Osteoblast (primary cell): ENCODE measurements at regions not wholly inside any gene's neighbourhood (a gene's known extent, or its start where the extent isn't known, plus 50 kb on each side); places are given as distances from the start of the nearest gene placed in this dataset.
"Not testable (repeated sequence)": the region's sequence is repeated elsewhere in the genome, so short reads cannot be mapped to it uniquely, and the experiment has no call there.

Experiments
- DNase-seq: peaks from one replicate; pipeline ENCODE4 v3.0.0; 2011; ENCODE audit warnings: low spot score, mixed read lengths; ENCODE audit not compliant: insufficient read length; ENCODE audit errors: missing footprints
- H2AFZ ChIP-seq: 2 replicates; pipeline ENCODE4 v1.6.0; 2011; ENCODE audit warnings: mild to moderate bottlenecking, low read length
- H3K27ac ChIP-seq: 2 replicates; pipeline ENCODE4 v1.5.1; 2011; ENCODE audit warnings: mild to moderate bottlenecking, low read depth, low read length, moderate library complexity
- H3K27me3 ChIP-seq: 2 replicates; pipeline ENCODE4 v1.6.0; 2012; ENCODE audit warnings: mild to moderate bottlenecking, control low read depth, inconsistent platforms, low read length, moderate library complexity; ENCODE audit not compliant: insufficient read depth
- H3K36me3 ChIP-seq: 2 replicates; pipeline ENCODE4 v1.5.1; 2011; ENCODE audit warnings: mild to moderate bottlenecking, low read length, control low read depth, moderate library complexity; ENCODE audit not compliant: insufficient read depth
- H3K4me1 ChIP-seq: 2 replicates; pipeline ENCODE4 v1.5.1; 2011; ENCODE audit warnings: mild to moderate bottlenecking, low read length, control low read depth, moderate library complexity; ENCODE audit not compliant: insufficient read depth
- H3K4me2 ChIP-seq: 2 replicates; pipeline ENCODE4 v1.6.0; 2011; ENCODE audit warnings: mild to moderate bottlenecking, low read length; ENCODE audit not compliant: insufficient read depth
- H3K4me3 ChIP-seq: fragments of 200-600 bp; sonication (generic); 3 replicates; pipeline ENCODE4 v1.5.1; 2012; ENCODE audit warnings: mild to moderate bottlenecking, low read length, inconsistent platforms; ENCODE audit not compliant: insufficient read depth
- H3K79me2 ChIP-seq: 2 replicates; pipeline ENCODE4 v1.6.0; 2012; ENCODE audit warnings: mild to moderate bottlenecking, low read length, control low read depth, inconsistent platforms; ENCODE audit not compliant: insufficient read depth
- H3K9me3 ChIP-seq: 2 replicates; pipeline ENCODE4 v1.5.1; 2011; ENCODE audit warnings: low read depth, low read length, control low read depth
- H4K20me1 ChIP-seq: 2 replicates; pipeline ENCODE4 v1.6.0; 2012; ENCODE audit warnings: mild to moderate bottlenecking, low read length, control low read depth; ENCODE audit not compliant: insufficient read depth
- CTCF ChIP-seq: IDR thresholded peaks from 2 replicates; pipeline ENCODE4 v1.5.1; 2011; ENCODE audit warnings: mild to moderate bottlenecking, low read depth, low read length, moderate library complexity; ENCODE audit errors: extremely low read depth

DNA sequence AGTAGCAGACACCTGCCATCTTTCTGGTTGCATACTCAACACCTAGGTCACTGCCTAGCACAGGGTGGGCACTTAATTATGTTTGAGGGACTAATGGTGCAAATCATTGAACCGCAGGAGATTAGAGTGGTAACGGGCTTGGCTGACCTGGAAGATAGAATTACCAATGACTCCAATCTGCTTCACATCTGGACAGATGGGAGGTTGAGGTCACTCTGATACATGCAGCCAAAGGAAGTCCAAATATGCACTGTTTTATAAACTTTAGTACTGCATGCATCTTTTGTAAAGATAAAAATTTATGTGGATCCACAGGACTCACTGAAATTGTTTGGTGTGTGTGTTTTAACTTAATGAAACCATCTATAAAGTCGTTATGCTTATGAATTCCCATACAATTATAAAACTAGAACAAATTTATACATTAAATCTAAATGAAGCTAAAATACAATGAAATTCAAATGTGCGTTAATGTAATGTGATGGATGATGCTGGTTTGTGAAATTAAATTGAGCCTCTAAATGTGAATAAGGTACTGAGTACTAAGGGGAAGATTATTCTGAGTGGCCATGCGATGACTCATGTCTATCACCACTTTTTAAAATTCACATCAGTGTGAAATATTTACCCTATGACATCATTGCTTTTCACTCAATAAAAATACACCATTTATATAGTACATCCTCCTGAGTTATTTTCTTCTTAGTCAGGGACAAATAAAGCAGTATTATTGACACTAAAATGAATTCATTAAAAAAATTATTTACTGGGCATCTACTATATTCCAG, 224.7 kb upstream of the FAM78B start:
- H3K79me2 ChIP-seq, result no peaks in the 10 kb centered on the region
- H3K9me3 ChIP-seq, result no peaks in the 10 kb centered on the region
- peak; percentile 47 for DNase-seq
- no peak overlapping the region for H3K4me3 ChIP-seq
- no peaks in the 10 kb centered on the region for H4K20me1 ChIP-seq
- no peak overlapping the region for H2AFZ ChIP-seq
- H3K4me1 ChIP-seq, result no peaks in the 10 kb centered on the region
- H3K27me3 ChIP-seq, result no peaks in the 10 kb centered on the region
- no peak overlapping the region for H3K4me2 ChIP-seq
- H3K36me3 ChIP-seq, result no peaks in the 10 kb centered on the region
- no peak overlapping the region for H3K27ac ChIP-seq
- no peak for TF ChIP-seq CTCF

DNA sequence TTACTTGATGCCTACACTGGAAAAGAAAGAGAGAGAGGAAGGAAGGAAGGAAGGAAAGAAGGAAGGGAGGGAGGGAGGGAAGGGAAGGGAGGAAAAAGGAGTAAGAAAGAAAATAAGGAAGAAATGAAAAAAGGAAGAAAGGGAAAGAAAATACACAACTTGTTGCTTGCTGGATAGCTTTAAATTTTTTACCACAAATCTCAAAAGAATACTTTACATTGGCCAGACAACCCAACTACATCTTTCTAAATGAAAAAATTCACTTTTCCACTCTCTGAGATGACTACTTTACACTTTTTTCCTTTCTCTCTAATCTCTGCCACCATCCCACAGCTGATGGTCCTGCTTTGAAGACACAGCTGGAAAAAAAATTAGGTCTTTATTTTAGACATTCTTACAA, 228.9 kb upstream of the FAM78B start:
- Histone ChIP-seq H4K20me1 (no peaks in the 10 kb centered on the region), H3K9me3 (no peaks in the 10 kb centered on the region), H3K4me2 (no peak overlapping the region), H3K4me1 (no peaks in the 10 kb centered on the region), H3K36me3 (no peaks in the 10 kb centered on the region), H3K27me3 (no peaks in the 10 kb centered on the region), H3K4me3 (no peak overlapping the region), H3K79me2 (no peaks in the 10 kb centered on the region), H2AFZ (no peak overlapping the region), H3K27ac (no peak overlapping the region)
- DNase-seq, result no peak
- TF ChIP-seq CTCF, result no peak

DNA sequence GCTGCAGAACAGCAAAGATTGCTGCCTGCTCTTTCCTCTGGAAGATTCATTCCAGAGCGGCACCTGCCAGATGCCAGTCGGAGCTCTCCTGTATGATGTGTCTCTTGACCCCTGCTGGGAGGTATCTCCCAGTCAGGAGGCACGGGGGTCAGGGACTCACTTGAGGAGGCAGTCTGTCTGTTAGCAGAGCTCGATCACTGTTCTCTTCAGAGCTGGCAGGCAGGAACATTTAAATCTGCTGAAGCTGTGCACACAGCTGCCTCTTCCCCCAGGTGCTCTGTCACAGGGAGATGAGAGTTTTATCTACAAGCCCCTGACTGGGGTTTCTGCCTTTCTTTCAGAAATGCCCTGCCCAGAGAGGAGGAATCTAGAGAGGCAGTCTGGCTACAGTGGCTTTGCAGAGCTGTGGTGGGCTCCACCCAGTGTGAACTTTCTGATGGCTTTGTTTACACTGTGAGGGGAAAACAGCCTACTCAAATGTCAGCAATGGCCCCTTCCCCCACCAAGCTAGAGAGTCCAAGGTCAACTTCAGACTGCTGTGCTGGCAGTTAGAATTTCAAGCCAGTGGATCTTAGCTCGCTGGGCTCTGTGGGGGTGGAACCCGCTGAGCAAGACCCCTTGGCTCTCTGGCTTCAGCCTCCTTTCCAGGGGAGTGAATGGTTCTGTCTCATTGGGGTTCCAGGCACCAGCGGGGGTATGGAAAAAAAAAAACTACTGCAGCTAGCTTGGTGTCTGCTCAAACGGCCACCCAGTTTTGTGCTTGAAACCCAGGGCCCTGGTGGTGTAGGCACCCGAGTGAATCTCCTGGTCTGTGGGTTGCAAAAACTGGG, 242.7 kb upstream of the FAM78B start:
- not testable (repeated sequence) for H3K36me3 ChIP-seq

GRCh38 chr1:166410083-166410385, 243.2 kb upstream of the FAM78B start:
- Histone ChIP-seq H3K9me3 (no peaks in the 10 kb centered on the region), H3K4me3 (no peak overlapping the region), H3K27ac (no peak overlapping the region), H2AFZ (no peak overlapping the region), H3K4me1 (no peaks in the 10 kb centered on the region), H3K27me3 (no peaks in the 10 kb centered on the region), H3K36me3 (no peaks in the 10 kb centered on the region), H3K79me2 (no peaks in the 10 kb centered on the region), H3K4me2 (no peak overlapping the region), H4K20me1 (no peaks in the 10 kb centered on the region)
- TF ChIP-seq CTCF, result no peak
- DNase-seq, result no peak

More for the DNA sequence above, 242.7 kb upstream of the FAM78B start:
- not testable (repeated sequence) for H3K4me2 ChIP-seq, H3K79me2 ChIP-seq, H4K20me1 ChIP-seq, H3K27me3 ChIP-seq, H2AFZ ChIP-seq, DNase-seq, H3K27ac ChIP-seq, H3K4me3 ChIP-seq, H3K4me1 ChIP-seq, H3K9me3 ChIP-seq

- not testable (repeated sequence) for H3K27me3 ChIP-seq, H4K20me1 ChIP-seq, H3K4me1 ChIP-seq, H3K9me3 ChIP-seq, H3K4me2 ChIP-seq, H3K27ac ChIP-seq, DNase-seq, H3K36me3 ChIP-seq, H3K4me3 ChIP-seq, H3K79me2 ChIP-seq, H2AFZ ChIP-seq
Observed at GRCh38 chr1:166416831-166417230, 250.0 kb upstream of the FAM78B start.
